Breast epithelium (tissue), 4 donors: ENCODE measurements at regions not wholly inside any gene's neighbourhood (a gene's known extent, or its start where the extent isn't known, plus 50 kb on each side); places are given as distances from the start of the nearest gene placed in this dataset.

ENCODE experiments used
- DNase-seq, 2 donors: peaks; one replicate each; pipeline ENCODE4 v3.0.0-alpha.2; 2019; ENCODE audit warnings: low spot score in 2 of 2
- H3K27ac ChIP-seq, 2 donors: fragments of 200-600 bp; sonication (generic) in 1 of 2; one replicate each; pipeline ENCODE4 v1.5.1; 2016 to 2019; ENCODE audit warnings: mild to moderate bottlenecking in 1 of 2
- H3K27me3 ChIP-seq, 2 donors: fragments of 200-600 bp; sonication (generic) in 1 of 2; one replicate each; pipeline versions ENCODE4 v1.5.1 to v1.6.0; 2017 to 2019; ENCODE audit warnings: control low read depth in 1 of 2, mild to moderate bottlenecking in 1 of 2
- H3K36me3 ChIP-seq: fragments of 200-600 bp; one replicate; pipeline ENCODE4 v1.5.1; 2019
- H3K4me1 ChIP-seq, 2 donors: fragments of 200-600 bp; sonication (generic); one replicate each; pipeline ENCODE4 v1.5.1; 2016 to 2019; ENCODE audit warnings: control low read depth in 1 of 2
- H3K4me3 ChIP-seq, 3 donors: fragments of 200-600 bp; sonication (generic); 1 replicate in 2 of 3; 2 replicates in 1 of 3; pipeline ENCODE4 v1.5.1; 2016 to 2019; ENCODE audit warnings: mild to moderate bottlenecking in 3 of 3, moderate library complexity in 2 of 3
- H3K9me3 ChIP-seq, 2 donors: fragments of 200-600 bp; sonication (generic) in 1 of 2; one replicate each; pipeline ENCODE4 v1.5.1; 2016 to 2019; ENCODE audit warnings: control low read depth in 1 of 2
- POLR2A ChIP-seq: fragments of 450-650 bp; IDR thresholded peaks from one replicate; pipeline ENCODE4 v1.6.1; 2016; ENCODE audit warnings: antibody characterized with exemption, mild to moderate bottlenecking, moderate library complexity
- POLR2AphosphoS5 ChIP-seq, 3 donors: sonication (generic); formaldehyde crosslinking; IDR thresholded peaks; one replicate each; pipeline ENCODE4 v1.6.1; 2017; ENCODE audit warnings: antibody characterized with exemption in 3 of 3
- intact Hi-C: fragments of 100-400 bp; cut with DNase I; formaldehyde crosslinking; loops from one replicate; pipeline ENCODE4 v1.15.1; 2023; ENCODE audit warnings: low total_unique reads
- TF ChIP-seq, protein P1 (sequence below), 3 donors: fragments of 450-650 bp; IDR thresholded peaks; one replicate each; pipeline ENCODE4 v1.5.1; 2016 to 2017; ENCODE audit warnings: antibody characterized with exemption in 3 of 3, mild to moderate bottlenecking in 3 of 3, moderate library complexity in 3 of 3

GRCh38 chr4:180850318-180850940, 1392.8 kb upstream of the TENM3 start:
- no peak for DNase-seq
- no peaks in the 10 kb centered on the region for H3K36me3 ChIP-seq
- TF ChIP-seq POLR2AphosphoS5 (IDR thresholded peaks at IDR 0.05) (no peak), POLR2A (no peak)
- TF ChIP-seq, protein P1, sequence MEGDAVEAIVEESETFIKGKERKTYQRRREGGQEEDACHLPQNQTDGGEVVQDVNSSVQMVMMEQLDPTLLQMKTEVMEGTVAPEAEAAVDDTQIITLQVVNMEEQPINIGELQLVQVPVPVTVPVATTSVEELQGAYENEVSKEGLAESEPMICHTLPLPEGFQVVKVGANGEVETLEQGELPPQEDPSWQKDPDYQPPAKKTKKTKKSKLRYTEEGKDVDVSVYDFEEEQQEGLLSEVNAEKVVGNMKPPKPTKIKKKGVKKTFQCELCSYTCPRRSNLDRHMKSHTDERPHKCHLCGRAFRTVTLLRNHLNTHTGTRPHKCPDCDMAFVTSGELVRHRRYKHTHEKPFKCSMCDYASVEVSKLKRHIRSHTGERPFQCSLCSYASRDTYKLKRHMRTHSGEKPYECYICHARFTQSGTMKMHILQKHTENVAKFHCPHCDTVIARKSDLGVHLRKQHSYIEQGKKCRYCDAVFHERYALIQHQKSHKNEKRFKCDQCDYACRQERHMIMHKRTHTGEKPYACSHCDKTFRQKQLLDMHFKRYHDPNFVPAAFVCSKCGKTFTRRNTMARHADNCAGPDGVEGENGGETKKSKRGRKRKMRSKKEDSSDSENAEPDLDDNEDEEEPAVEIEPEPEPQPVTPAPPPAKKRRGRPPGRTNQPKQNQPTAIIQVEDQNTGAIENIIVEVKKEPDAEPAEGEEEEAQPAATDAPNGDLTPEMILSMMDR (IDR thresholded peaks at IDR 0.05): no peak
- intact Hi-C loops: no loop called here
- H3K4me3 ChIP-seq: no peak overlapping the region
- no peak overlapping the region for H3K27ac ChIP-seq
- no peaks in the 10 kb centered on the region for H3K9me3 ChIP-seq
- H3K4me1 ChIP-seq: no peaks in the 10 kb centered on the region
- H3K27me3 ChIP-seq: no peaks in the 10 kb centered on the region

- no peaks in the 10 kb centered on the region for H3K4me1 ChIP-seq
- no peaks in the 10 kb centered on the region for H3K27me3 ChIP-seq
- no peaks in the 10 kb centered on the region for H3K36me3 ChIP-seq
- H3K4me3 ChIP-seq: no peak overlapping the region
- no peaks in the 10 kb centered on the region for H3K9me3 ChIP-seq
- intact Hi-C loops: no loop called here
- no peak overlapping the region for H3K27ac ChIP-seq
- DNase-seq: no peak
- TF ChIP-seq POLR2A (no peak), POLR2AphosphoS5 (IDR thresholded peaks at IDR 0.05) (no peak)
- TF ChIP-seq, protein P1 (IDR thresholded peaks at IDR 0.05): no peak
Observed at GRCh38 chr4:180852738-180853137, 1390.5 kb upstream of the TENM3 start.

DNA sequence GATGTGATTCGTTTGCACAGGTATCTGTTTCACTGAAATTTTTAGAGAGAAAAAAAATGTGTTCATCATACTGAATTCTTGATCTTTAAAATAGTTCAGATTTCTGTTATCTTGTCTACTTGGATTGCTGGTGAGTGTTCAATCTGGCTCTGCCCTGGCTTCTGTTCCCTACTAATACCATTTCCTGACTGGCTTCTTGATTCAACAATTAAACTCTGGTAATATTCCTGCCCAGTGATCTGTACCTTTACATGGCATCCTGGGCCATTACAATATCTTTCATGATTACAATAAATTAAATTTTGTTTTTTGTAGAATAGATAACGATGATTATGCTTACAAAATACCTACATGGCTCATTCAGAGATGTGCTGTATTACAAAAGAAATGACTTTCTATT, 1388.0 kb upstream of the TENM3 start:
- H3K27ac ChIP-seq: no peak overlapping the region
- no peak for DNase-seq
- TF ChIP-seq POLR2AphosphoS5 (IDR thresholded peaks at IDR 0.05) (no peak), POLR2A (no peak)
- TF ChIP-seq, protein P1 (IDR thresholded peaks at IDR 0.05): no peak
- intact Hi-C loops: no loop called here
- no peaks in the 10 kb centered on the region for H3K4me1 ChIP-seq
- H3K4me3 ChIP-seq: no peak overlapping the region
- no peaks in the 10 kb centered on the region for H3K36me3 ChIP-seq
- H3K9me3 ChIP-seq: no peaks in the 10 kb centered on the region
- H3K27me3 ChIP-seq: no peaks in the 10 kb centered on the region

GRCh38 chr4:180860089-180860720, 1383.0 kb upstream of the TENM3 start:
- TF ChIP-seq, protein P1 (IDR thresholded peaks at IDR 0.05): no peak
- TF ChIP-seq POLR2AphosphoS5 (IDR thresholded peaks at IDR 0.05) (no peak), POLR2A (no peak)
- intact Hi-C loops: no loop called here
- H3K36me3 ChIP-seq: no peaks in the 10 kb centered on the region

GRCh38 chr4:180861651-180862050, 1381.6 kb upstream of the TENM3 start:
- no peaks in the 10 kb centered on the region for H3K27me3 ChIP-seq
- no peak overlapping the region for H3K4me3 ChIP-seq
- TF ChIP-seq, protein P1 (IDR thresholded peaks at IDR 0.05): no peak
- TF ChIP-seq POLR2AphosphoS5 (IDR thresholded peaks at IDR 0.05) (no peak), POLR2A (no peak)
- peaks cover 5 to 13% of the 10 kb centered on the region in 2 donors for H3K9me3 ChIP-seq
- intact Hi-C loops: no loop called here
- H3K36me3 ChIP-seq: no peaks in the 10 kb centered on the region
- DNase-seq: no peak
- no peaks in the 10 kb centered on the region for H3K4me1 ChIP-seq
- no peak overlapping the region for H3K27ac ChIP-seq

More at GRCh38 chr4:180860089-180860720, 1383.0 kb upstream of the TENM3 start:
- Histone ChIP-seq H3K9me3 (no peaks in the 10 kb centered on the region), H3K27me3 (no peaks in the 10 kb centered on the region), H3K27ac (no peak overlapping the region), H3K4me1 (no peaks in the 10 kb centered on the region), H3K4me3 (no peak overlapping the region)
- DNase-seq: no peak
